Activated CD4-positive, alpha-beta memory T cell treated with anti-CD3 and anti-CD28 coated beads, Interleukin-2, amount 10 ng/mL, durations not matched to agents 7 days and 5 days (primary cell): ENCODE measurements at regions not wholly inside any gene's neighbourhood (a gene's known extent, or its start where the extent isn't known, plus 50 kb on each side); places are given as distances from the start of the nearest gene placed in this dataset.
"Not testable (repeated sequence)": the region's sequence is repeated elsewhere in the genome, so short reads cannot be mapped to it uniquely, and the experiment has no call there.

Experiments used
- CTCF ChIA-PET: fragments of 350-600 bp; sonication (Branson Sonifier 250); formaldehyde crosslinking; loops from one replicate; lab custom pipeline; 2021; ENCODE audit warnings: antibody characterized with exemption, inconsistent platforms; lab: Charles Lee
- POLR2A ChIA-PET: fragments of 350-600 bp; sonication (Branson Sonifier 250); formaldehyde crosslinking; loops from one replicate; lab custom pipeline; 2021; ENCODE audit warnings: antibody characterized with exemption; lab: Charles Lee
- DNase-seq: peaks from one replicate; pipeline ENCODE4 v3.0.0-alpha.2; 2020
- H3K27ac Mint-ChIP-seq: one replicate; pipeline ENCODE4 v1.8.0; 2021; ENCODE audit warnings: mild to moderate bottlenecking, mixed read lengths
- H3K27me3 Mint-ChIP-seq: one replicate; pipeline ENCODE4 v1.8.0; 2021; ENCODE audit warnings: mixed read lengths
- H3K36me3 Mint-ChIP-seq: one replicate; pipeline ENCODE4 v1.8.0; 2021; ENCODE audit warnings: low read depth, mixed read lengths
- H3K4me1 Mint-ChIP-seq: one replicate; pipeline ENCODE4 v1.8.0; 2021; ENCODE audit warnings: mixed read lengths
- H3K4me3 Mint-ChIP-seq: one replicate; pipeline ENCODE4 v1.8.0; 2021; ENCODE audit warnings: mild to moderate bottlenecking, mixed read lengths
- H3K9me3 Mint-ChIP-seq: one replicate; pipeline ENCODE4 v1.8.0; 2021; ENCODE audit warnings: mixed read lengths

DNA sequence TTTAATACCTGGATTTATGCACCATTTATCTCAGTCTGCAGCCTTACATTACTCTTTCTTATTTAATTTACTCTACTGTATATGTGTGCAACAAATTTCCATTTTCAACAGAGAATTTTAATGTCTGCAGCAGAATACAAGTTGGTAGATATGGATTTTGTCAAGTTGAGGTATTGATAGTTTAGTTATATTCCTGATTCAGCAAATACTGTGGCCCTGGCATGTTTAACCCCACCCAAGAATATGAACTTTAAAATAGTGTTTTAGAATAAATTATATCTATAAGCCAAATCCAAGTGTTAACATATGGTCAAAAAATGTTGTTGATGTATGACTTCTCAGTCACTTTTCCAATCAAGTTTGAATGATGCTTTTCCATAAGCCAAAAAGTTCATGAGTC lies 378.4 kb upstream of the NRG3 start:
- Mint-ChIP-seq H3K4me1 (no peaks in the 10 kb centered on the region), H3K27me3 (no peaks in the 10 kb centered on the region), H3K36me3 (no peaks in the 10 kb centered on the region), H3K27ac (no peak overlapping the region), H3K9me3 (peaks cover 5% of the 10 kb centered on the region), H3K4me3 (no peak overlapping the region)
- CTCF ChIA-PET = no interaction called here
- no peak for DNase-seq
- POLR2A ChIA-PET = no interaction called here

GRCh38 chr10:81498011-81498551 lies 376.9 kb upstream of the NRG3 start:
- POLR2A ChIA-PET = no interaction called here
- H3K36me3 Mint-ChIP-seq = no peaks in the 10 kb centered on the region
- no peaks in the 10 kb centered on the region for H3K27me3 Mint-ChIP-seq
- H3K4me1 Mint-ChIP-seq = no peaks in the 10 kb centered on the region
- no peak overlapping the region for H3K4me3 Mint-ChIP-seq
- H3K9me3 Mint-ChIP-seq = peaks cover 4% of the 10 kb centered on the region
- H3K27ac Mint-ChIP-seq = no peak overlapping the region
- CTCF ChIA-PET = no interaction called here
- no peak for DNase-seq

- ChIA-PET CTCF (no interaction called here), POLR2A (no interaction called here)
- Mint-ChIP-seq H3K27me3 (no peaks in the 10 kb centered on the region), H3K4me1 (no peaks in the 10 kb centered on the region), H3K9me3 (peaks cover 11% of the 10 kb centered on the region), H3K27ac (no peak overlapping the region), H3K4me3 (no peak overlapping the region), H3K36me3 (no peaks in the 10 kb centered on the region)
- DNase-seq = no peak
Observed at GRCh38 chr10:81502677-81503359, 372.2 kb upstream of the NRG3 start.

GRCh38 chr10:81505777-81506176 lies 369.2 kb upstream of the NRG3 start:
- H3K27me3 Mint-ChIP-seq, POLR2A ChIA-PET, H3K4me1 Mint-ChIP-seq, CTCF ChIA-PET, DNase-seq, H3K36me3 Mint-ChIP-seq, H3K4me3 Mint-ChIP-seq, H3K27ac Mint-ChIP-seq: not testable (repeated sequence)
- peaks cover 17% of the 10 kb centered on the region for H3K9me3 Mint-ChIP-seq

DNA sequence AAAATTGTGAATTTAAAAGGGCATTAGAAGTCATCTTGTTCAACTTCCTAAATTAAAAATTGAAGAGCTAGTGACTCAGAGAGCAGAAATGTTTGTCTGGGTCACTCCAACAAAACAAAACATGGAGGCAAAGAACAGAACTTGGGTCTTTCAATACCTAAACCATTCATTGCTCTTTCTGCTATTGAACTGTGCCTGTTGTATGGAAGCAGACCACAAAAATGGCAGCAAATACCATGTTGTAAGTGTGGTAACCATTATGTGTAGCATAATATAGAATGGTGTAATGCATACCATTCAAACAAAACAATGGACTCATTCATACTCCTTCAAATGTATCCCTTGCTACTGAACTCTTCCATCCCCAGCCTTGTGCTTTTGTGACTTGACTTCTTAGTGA lies 360.2 kb upstream of the NRG3 start:
- no peaks in the 10 kb centered on the region for H3K4me1 Mint-ChIP-seq
- no peaks in the 10 kb centered on the region for H3K36me3 Mint-ChIP-seq
- peaks cover 9% of the 10 kb centered on the region for H3K9me3 Mint-ChIP-seq
- ChIA-PET CTCF (no interaction called here), POLR2A (no interaction called here)
- no peaks in the 10 kb centered on the region for H3K27me3 Mint-ChIP-seq
- H3K27ac Mint-ChIP-seq = no peak overlapping the region
- no peak for DNase-seq
- no peak overlapping the region for H3K4me3 Mint-ChIP-seq

DNA sequence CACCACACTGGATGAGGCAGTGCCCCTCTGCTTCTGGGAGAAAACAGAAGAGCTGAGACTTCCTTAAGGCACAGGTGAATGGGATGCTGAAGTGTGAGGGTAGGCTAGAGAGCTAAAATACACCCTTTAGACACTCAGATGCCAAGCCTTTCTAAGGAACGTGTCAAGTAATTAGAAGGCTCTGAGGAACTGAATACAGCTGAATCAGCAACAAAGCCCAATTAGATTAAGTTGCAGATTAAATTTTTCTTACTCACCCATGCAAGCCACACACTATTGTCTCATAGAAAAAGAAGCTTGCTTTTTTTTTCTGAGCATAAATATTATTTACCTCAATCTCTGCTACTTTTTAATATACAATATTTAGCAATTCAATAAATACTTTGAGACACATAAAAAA lies 354.3 kb upstream of the NRG3 start:
- ChIA-PET POLR2A (no interaction called here), CTCF (no interaction called here)
- Mint-ChIP-seq H3K36me3 (no peaks in the 10 kb centered on the region), H3K9me3 (peaks cover 6% of the 10 kb centered on the region), H3K4me1 (no peaks in the 10 kb centered on the region), H3K27me3 (no peaks in the 10 kb centered on the region), H3K4me3 (no peak overlapping the region), H3K27ac (no peak overlapping the region)
- DNase-seq = no peak

GRCh38 chr10:81524467-81524866 lies 350.5 kb upstream of the NRG3 start:
- no peaks in the 10 kb centered on the region for H3K36me3 Mint-ChIP-seq
- no peak overlapping the region for H3K27ac Mint-ChIP-seq
- H3K9me3 Mint-ChIP-seq = peaks cover 19% of the 10 kb centered on the region
- ChIA-PET CTCF (no interaction called here), POLR2A (no interaction called here)
- no peak for DNase-seq
- H3K27me3 Mint-ChIP-seq = no peaks in the 10 kb centered on the region
- no peaks in the 10 kb centered on the region for H3K4me1 Mint-ChIP-seq
- H3K4me3 Mint-ChIP-seq = no peak overlapping the region

DNA sequence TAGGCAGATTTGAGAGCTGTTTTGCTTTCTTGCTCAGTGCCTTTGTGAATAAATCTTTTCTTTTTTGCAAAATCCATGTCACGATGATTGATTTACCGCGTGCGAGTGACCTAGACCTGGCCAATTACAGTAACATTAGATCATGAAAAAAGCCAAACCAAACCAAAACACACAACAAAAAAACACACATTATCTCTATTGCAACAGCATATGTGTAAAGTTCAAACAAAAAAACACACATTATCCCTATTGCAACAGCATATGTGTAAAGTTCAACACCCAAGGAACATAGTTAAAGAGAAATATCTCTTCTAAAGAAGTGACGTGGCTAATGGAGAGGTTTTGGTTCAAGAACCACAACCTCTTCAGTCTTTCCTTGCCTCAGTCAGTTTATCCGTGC lies 342.6 kb upstream of the NRG3 start:
- Mint-ChIP-seq H3K27ac (no peak overlapping the region), H3K4me3 (no peak overlapping the region), H3K4me1 (no peaks in the 10 kb centered on the region), H3K36me3 (no peaks in the 10 kb centered on the region), H3K9me3 (peaks cover 20% of the 10 kb centered on the region), H3K27me3 (no peaks in the 10 kb centered on the region)
- POLR2A ChIA-PET = no interaction called here
- CTCF ChIA-PET = no interaction called here
- no peak for DNase-seq

DNA sequence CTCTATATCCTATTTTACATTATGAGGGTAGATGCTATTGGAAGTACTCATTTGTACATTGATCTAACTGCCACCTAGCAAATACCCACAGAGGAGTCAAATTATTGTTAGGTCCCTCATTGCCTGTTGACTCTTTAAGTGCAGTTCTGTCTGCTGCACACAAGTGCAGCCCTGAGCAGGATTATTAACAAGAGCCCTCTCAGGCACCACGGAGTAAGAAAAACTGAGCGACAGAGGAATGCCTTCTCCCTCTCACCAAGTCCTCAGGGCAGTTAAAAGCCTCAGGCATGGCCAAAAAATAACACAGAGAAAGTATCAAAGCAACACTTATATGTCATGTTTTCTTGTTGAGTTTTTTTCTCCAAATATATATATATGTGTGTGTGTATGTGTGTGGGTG lies 340.0 kb upstream of the NRG3 start:
- Mint-ChIP-seq H3K27ac (no peak overlapping the region), H3K27me3 (no peaks in the 10 kb centered on the region), H3K4me1 (no peaks in the 10 kb centered on the region), H3K4me3 (no peak overlapping the region), H3K9me3 (peaks cover 12% of the 10 kb centered on the region), H3K36me3 (no peaks in the 10 kb centered on the region)
- CTCF ChIA-PET = no interaction called here
- no peak for DNase-seq
- POLR2A ChIA-PET = no interaction called here

- H3K36me3 Mint-ChIP-seq = no peaks in the 10 kb centered on the region
- no peak overlapping the region for H3K4me3 Mint-ChIP-seq
- POLR2A ChIA-PET = no interaction called here
- H3K27ac Mint-ChIP-seq = no peak overlapping the region
- CTCF ChIA-PET = no interaction called here
- no peaks in the 10 kb centered on the region for H3K4me1 Mint-ChIP-seq
- no peak for DNase-seq
- peaks cover 2% of the 10 kb centered on the region for H3K9me3 Mint-ChIP-seq
- no peaks in the 10 kb centered on the region for H3K27me3 Mint-ChIP-seq
Observed at GRCh38 chr10:81541517-81541916, 333.5 kb upstream of the NRG3 start.

DNA sequence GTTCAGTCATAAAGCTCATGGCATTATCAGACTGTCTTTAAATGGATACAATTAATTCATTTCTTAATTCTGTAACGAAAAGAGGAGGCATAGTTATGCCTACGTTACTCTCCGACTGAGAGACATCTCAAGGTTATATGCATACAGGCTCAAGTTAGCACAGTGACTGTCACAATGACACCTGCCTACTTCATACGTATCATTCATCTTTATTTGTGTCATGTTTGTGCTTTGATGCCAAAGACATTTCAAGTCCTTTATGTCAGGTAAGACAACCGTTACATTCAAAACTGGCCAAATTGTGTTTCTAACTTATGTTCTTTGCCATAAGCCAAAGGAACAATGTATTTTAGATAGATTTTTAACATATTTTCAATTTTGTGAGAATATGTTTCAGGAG lies 328.8 kb upstream of the NRG3 start:
- Mint-ChIP-seq H3K27ac (no peak overlapping the region), H3K4me3 (no peak overlapping the region), H3K27me3 (no peaks in the 10 kb centered on the region), H3K4me1 (no peaks in the 10 kb centered on the region), H3K9me3 (peaks cover 14% of the 10 kb centered on the region), H3K36me3 (no peaks in the 10 kb centered on the region)
- POLR2A ChIA-PET = no interaction called here
- CTCF ChIA-PET = no interaction called here
- no peak for DNase-seq

DNA sequence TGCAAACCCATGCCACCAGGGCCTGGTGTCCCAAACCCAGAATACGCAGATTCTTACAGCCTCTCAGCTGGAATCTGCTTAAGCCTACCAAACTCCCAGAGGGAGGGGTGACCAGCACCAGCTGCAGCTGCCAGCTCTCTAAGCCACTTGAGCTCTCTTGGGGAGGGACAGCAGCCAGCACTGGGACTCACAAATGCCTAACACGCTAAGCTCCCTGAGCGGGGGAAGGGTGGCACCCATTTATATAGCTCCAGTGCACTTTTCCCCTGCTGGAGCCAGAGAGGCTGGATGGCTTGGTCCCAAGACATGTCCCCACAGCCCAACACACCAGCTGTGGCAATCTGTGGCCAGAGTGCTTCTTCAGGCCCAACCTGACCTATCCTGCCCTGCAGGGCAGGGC lies 326.8 kb upstream of the NRG3 start:
- H3K27ac Mint-ChIP-seq = no peak overlapping the region
- H3K27me3 Mint-ChIP-seq = no peaks in the 10 kb centered on the region
- no peaks in the 10 kb centered on the region for H3K36me3 Mint-ChIP-seq

GRCh38 chr10:81564143-81564542 lies 310.9 kb upstream of the NRG3 start:
- Mint-ChIP-seq H3K4me3 (no peak overlapping the region), H3K36me3 (no peaks in the 10 kb centered on the region), H3K4me1 (no peaks in the 10 kb centered on the region), H3K27me3 (no peaks in the 10 kb centered on the region), H3K27ac (no peak overlapping the region), H3K9me3 (peaks cover 10% of the 10 kb centered on the region)
- CTCF ChIA-PET = no interaction called here
- DNase-seq = no peak
- POLR2A ChIA-PET = no interaction called here

More for the DNA sequence above, 326.8 kb upstream of the NRG3 start:
- DNase-seq = no peak
- Mint-ChIP-seq H3K4me3 (no peak overlapping the region), H3K4me1 (no peaks in the 10 kb centered on the region), H3K9me3 (peaks cover 14% of the 10 kb centered on the region)
- CTCF ChIA-PET = no interaction called here
- POLR2A ChIA-PET = no interaction called here

DNA sequence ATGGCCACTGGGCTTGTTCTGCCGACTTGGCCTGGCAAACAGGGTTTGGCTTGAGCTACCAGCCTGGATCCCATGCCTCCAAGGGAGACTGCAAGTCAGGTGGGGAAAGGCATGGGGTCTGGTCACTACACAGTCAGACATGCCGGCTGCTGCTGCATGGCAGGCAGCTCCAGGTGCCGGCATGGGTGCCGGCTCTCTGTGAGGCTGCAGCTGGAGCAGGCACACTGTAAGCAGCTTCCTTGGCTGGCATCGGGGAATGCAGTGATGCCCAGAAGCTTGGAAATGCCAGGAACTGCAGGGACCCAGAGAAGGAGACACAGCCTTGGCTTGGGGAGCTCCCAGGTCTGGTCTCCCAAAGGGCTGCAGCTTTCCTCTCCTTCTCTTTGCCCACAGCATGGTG lies 305.5 kb upstream of the NRG3 start:
- H3K36me3 Mint-ChIP-seq = no peaks in the 10 kb centered on the region
- H3K4me3 Mint-ChIP-seq = no peak overlapping the region
- no peaks in the 10 kb centered on the region for H3K27me3 Mint-ChIP-seq
- CTCF ChIA-PET = no interaction called here
- no peak overlapping the region for H3K27ac Mint-ChIP-seq
- peaks cover 7% of the 10 kb centered on the region for H3K9me3 Mint-ChIP-seq
- no peak for DNase-seq
- H3K4me1 Mint-ChIP-seq = no peaks in the 10 kb centered on the region
- POLR2A ChIA-PET = no interaction called here
